Caki2 (cell line): ENCODE measurements at regions not wholly inside any gene's neighbourhood (a gene's known extent, or its start where the extent isn't known, plus 50 kb on each side); places are given as distances from the start of the nearest gene placed in this dataset.
"Not testable (repeated sequence)": the region's sequence is repeated elsewhere in the genome, so short reads cannot be mapped to it uniquely, and the experiment has no call there.

Source experiments
- DNase-seq: peaks from one replicate; pipeline ENCODE4 v3.0.0-alpha.2; 2015; ENCODE audit warnings: low read depth
- in situ Hi-C: cut with HindIII; loops from 2 replicates; pipeline ENCODE4 v1.10.0; 2016; ENCODE audit warnings: low sequenced_read_pairs, low pct_unique_long_range_greater_than_20kb, mixed read lengths

DNA sequence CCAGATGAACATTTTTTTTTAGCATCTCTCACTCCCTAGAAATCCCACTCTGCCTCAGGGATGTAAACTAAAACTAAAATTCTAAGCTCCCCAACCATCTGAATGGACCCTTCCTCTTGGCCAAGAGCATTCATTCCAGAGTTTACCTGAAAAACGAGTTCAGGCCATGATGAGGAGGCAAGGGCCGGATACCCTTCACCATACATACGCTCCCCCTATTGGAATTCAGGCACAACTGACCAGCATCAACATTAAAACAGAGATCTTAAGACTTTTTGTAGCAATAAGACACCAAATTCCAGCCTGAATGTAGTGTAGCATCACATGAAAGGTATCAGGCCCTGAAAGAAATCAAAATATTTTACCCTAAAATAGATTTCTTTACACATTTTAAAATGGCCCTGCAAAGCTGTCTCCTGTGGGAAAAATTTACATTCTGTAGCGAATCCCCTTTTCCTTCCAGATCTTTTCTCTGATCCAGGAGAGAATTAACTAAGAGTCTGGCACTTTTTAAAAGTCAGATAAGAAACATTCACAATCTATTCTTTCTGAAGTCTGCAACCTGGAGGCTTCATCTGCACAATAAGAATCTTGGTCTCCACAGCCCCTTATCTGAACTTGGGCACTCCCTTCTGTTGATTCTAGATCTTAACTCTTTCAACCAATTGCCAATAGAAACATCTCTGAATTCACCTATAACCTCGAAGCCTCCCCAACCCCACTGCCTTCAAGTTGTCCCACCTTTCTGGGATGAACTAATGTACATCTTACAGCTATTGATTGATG, 888.5 kb downstream of the UQCRFS1 start:
- no peak for DNase-seq
- in situ Hi-C loops = loop anchor here (25.0 kb wide), 1 partner anchor 362 kb away; no protein-coding TSS in a partner anchor

- DNase-seq = no peak
- in situ Hi-C loops = loop anchor here (25.0 kb wide), 1 partner anchor 361 kb away; no protein-coding TSS in a partner anchor
Measured at GRCh38 chr19:28322945-28323344, 890.0 kb downstream of the UQCRFS1 start.

- in situ Hi-C loops = loop anchor here (25.0 kb wide), 1 partner anchor 360 kb away; no protein-coding TSS in a partner anchor
- DNase-seq = no peak
Measured at GRCh38 chr19:28322491-28322890, 890.5 kb downstream of the UQCRFS1 start.

DNA sequence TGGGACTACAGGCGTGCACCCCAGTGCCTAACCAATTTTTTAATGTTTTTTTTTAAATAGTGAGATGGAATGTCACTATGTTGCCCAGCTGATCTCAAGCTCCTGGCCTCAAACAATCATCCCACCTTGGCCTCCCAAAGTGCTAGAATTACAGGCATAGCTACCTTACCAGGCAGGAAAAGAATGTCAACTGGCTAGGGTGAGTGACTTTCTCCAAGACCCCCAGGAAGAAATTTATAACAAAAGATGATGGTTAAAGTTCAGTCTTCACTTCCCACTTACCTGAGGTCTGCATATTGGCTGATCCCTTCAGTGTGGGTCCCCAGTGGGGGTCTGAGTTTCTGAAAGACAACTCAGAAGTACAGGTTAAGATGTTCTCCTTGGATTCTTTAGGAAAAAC, 893.0 kb downstream of the UQCRFS1 start:
- in situ Hi-C loops = loop anchor here (25.0 kb wide), 1 partner anchor 358 kb away; no protein-coding TSS in a partner anchor
- DNase-seq = no peak

DNA sequence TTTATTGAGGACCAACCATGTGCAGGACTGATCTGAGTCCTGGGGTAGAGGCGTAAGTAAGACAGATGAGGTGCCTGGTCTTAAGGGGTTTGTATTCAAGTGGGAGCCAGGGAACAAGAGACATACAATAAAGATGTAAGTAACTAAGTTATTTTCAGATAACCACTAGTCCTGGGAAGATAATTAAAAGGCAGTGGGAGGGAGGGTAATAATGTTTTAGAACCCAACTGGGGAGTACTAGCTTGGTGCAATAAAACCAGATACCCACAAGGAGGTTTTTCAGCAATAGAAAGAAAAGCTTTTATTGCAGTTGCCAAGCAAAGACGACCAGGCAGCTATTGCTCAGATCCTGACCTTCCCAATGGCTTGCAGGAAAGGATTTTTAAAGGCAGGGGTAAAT, 893.7 kb downstream of the UQCRFS1 start:
- in situ Hi-C loops = loop anchor here (25.0 kb wide), 1 partner anchor 357 kb away; no protein-coding TSS in a partner anchor

GRCh38 chr19:28318469-28319179, 894.3 kb downstream of the UQCRFS1 start:
- no peak for DNase-seq

More for the DNA sequence above, 893.7 kb downstream of the UQCRFS1 start:
- no peak for DNase-seq

DNA sequence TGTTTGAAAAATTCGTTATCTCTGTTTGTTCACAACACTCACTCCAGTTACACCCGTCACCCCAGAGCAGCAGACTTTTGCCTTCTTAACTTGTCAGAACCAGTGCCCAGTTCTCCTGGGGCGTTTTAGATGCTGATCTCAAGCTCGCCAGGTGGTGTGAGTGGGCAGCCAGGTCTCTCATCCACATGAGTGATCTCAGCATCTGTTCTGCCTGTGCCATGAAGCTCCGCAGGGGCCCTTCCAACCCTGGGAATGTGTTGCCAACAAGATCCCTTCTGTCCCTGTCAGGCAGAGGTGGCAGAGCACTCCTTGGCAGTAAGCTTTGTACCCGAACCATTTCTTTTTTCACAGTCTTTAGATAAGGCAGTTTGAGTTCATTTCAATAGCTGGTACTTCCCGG, 896.5 kb downstream of the UQCRFS1 start:
- in situ Hi-C loops = loop anchor here (25.0 kb wide), 1 partner anchor 354 kb away; no protein-coding TSS in a partner anchor
- no peak for DNase-seq

More at GRCh38 chr19:28318469-28319179, 894.3 kb downstream of the UQCRFS1 start:
- in situ Hi-C loops = loop anchor here (25.0 kb wide), 1 partner anchor 356 kb away; no protein-coding TSS in a partner anchor

DNA sequence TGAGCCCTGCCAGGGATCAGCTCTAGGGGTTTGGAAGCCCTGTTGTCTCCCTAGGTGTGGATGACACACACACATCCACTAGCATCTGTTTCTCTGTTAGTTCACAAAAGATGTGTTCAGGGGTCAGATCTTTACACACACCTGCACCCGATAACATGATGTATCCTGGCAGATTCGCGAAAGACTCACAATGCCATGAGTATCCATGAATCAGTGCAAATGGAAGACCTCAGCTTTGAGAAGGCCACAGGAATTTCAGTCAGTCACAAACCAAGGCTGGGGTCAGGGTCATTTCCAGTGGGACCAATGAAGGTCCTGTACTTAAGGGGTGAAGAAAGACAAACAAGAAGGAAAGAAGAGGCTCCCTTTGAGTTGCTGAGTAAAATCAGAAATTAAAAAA, 898.2 kb downstream of the UQCRFS1 start:
- in situ Hi-C loops = loop anchor here (25.0 kb wide), 1 partner anchor 352 kb away; no protein-coding TSS in a partner anchor
- no peak for DNase-seq

DNA sequence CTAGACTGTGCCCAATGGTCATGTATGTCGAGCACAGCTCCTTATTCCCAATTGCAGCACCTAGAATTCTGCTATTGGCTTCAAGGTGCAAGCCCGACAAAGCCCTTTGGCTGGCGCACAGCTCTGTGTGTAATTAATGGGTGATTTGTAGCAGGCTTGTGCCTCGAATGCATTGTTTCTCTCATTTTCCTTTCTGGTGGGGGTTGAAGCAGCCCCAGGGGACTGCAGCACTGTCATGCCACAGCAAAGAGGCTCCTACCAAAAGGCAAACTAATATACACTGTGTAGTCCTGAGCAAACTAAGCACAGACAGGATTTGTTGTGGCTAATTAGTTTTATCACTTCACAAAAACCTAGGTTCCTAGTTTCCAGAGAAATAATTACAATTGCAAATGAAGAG, 898.7 kb downstream of the UQCRFS1 start:
- in situ Hi-C loops = loop anchor here (25.0 kb wide), 1 partner anchor 352 kb away; no protein-coding TSS in a partner anchor

DNA sequence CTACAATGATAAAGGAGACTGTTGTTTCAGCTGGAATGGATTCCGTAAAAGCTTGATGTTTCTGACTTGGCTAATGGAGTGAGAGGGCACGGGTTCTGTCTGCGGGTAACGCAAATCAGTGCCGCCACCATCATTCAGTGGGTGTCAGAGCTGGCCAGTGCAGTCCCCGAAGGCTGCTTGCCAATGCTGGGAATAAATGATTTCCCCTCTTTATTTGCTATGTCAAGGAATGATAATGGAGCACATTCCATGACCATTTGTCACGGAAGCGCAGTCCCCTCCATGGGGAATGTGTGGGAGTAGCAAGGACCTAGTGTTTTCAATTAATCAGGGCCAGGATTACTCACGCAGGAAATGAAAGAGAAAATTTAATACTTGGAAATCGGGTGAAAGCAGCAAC, 899.3 kb downstream of the UQCRFS1 start:
- peak; percentile 84 for DNase-seq

More for the DNA sequence above, 898.7 kb downstream of the UQCRFS1 start:
- DNase-seq = no peak

DNA sequence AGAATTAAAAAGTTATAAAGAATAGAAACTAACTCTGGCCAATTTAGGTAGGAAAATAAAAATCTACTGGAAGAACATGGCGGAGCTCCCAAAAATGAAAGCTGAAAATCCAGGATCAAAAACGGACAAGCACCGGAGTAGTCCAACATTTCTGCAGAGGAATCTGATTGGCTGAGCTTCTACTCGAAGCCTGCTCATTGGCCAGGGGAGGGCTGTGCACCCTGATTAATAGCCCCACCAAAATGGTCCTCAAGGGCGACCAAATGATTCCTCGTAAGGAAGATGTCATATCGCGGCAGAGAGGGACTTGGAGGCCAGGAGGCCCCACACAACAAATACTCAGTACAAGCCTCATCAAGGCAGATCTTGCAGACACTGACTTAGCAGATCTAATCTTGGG, 900.7 kb downstream of the UQCRFS1 start:
- in situ Hi-C loops = loop anchor here (25.0 kb wide), 1 partner anchor 350 kb away; no protein-coding TSS in a partner anchor
- no peak for DNase-seq

More for the DNA sequence above, 899.3 kb downstream of the UQCRFS1 start:
- in situ Hi-C loops = loop anchor here (25.0 kb wide), 1 partner anchor 351 kb away; no protein-coding TSS in a partner anchor

DNA sequence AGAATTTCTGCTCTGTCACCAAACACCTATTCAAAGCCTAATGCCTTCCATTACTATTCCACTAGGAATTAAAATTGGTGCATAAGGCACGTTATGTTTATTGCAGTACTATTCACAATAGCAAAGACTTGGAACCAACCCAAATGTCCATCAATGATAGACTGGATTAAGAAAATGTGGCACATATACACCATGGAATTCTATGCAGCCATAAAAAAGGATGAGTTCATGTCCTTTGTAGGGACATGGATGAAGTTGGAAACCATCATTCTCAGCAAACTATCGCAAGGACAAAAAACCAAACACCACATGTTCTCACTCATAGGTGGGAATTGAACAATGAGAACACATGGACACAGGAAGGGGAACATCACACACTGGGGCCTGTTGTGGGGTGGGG, 902.1 kb downstream of the UQCRFS1 start:
- in situ Hi-C loops = loop anchor here (25.0 kb wide), 1 partner anchor 349 kb away; no protein-coding TSS in a partner anchor
- not testable (repeated sequence) for DNase-seq

- no peak for DNase-seq
- in situ Hi-C loops = loop anchor here (25.0 kb wide), 1 partner anchor 347 kb away; no protein-coding TSS in a partner anchor
Measured at GRCh38 chr19:28309070-28309469, 903.9 kb downstream of the UQCRFS1 start.

DNA sequence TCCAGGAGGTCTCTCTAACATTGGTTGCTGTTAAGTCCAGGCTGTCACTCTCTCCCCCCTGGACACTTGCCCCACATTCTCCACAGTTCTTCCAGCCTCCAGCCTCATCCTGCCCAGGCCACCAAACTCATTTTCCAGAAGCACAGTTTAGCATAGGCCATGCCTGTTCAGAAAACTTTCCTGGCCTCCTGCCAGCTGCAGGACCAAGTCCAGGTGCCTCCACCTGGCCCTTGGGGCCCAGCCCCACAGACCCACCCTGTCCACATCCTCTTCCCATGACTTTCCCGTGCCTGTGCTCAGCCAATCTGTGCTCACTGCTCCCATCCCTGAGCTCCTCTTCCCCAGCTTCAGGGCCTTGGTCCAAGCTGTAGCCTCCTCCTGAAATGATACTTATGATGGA, 905.0 kb downstream of the UQCRFS1 start:
- DNase-seq = no peak
- in situ Hi-C loops = loop anchor here (25.0 kb wide), 1 partner anchor 346 kb away; no protein-coding TSS in a partner anchor

DNA sequence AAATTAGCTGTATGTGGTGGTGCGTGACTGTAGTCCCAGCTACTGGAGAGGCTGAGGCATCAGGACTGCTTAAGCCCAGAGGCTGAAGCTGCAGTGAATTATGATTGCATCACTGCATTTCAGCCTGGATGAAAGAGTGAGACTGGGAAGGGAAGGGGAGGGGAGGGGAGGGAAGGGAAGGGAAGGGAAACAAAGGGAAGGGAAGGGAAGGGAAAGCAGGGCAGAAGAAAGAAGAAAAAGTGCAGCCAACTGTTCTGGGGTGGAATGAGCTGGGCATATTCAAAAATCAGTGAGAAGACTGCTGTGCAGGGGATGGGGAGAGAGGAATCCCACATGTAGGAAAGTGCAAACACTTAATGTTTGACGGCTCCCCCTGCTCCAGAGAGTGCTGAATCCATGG, 905.5 kb downstream of the UQCRFS1 start:
- DNase-seq = no peak
- in situ Hi-C loops = loop anchor here (25.0 kb wide), 1 partner anchor 345 kb away; no protein-coding TSS in a partner anchor

DNA sequence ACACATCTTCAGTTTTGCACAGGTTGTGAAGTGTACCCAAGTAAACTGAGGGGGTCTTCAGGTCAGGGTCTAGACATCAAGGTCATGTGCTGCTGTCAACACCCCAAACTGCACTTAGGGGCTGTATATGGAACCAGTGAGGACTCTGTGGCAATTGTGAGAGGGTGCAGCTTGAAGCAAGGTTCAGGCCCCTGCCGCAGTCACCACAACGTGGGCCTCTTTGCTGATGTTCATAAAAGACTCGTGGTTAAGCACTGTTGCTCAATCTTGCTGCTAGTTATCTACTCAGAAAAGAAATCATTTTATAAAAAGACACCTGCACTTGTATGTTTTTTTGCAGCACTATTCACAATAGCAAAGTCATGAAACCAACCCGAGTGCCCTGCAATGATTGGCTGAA, 907.4 kb downstream of the UQCRFS1 start:
- in situ Hi-C loops = loop anchor here (25.0 kb wide), 1 partner anchor 343 kb away; no protein-coding TSS in a partner anchor
- no peak for DNase-seq

- no peak for DNase-seq
- in situ Hi-C loops = loop anchor here (25.0 kb wide), 1 partner anchor 341 kb away; no protein-coding TSS in a partner anchor
Measured at GRCh38 chr19:28303502-28303901, 909.4 kb downstream of the UQCRFS1 start.

DNA sequence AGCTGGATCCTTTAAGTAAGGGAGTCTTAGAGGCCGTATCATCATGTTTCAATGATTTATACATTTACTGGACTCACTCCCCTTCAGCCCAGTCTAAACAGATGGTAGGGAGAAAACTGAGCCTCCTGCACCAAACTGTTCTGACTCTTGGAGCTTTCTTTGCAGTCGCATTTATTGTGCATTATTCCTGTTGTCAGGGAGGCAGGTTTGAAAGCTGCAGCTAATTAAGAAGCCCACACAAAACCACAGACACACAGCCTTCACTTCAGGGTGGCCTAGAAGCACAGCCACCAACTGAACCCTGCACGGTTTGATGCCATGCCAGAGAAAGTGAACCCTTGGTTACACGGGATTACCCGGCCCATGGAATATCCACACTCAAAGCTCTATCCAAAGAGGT, 911.0 kb downstream of the UQCRFS1 start:
- in situ Hi-C loops = loop anchor here (25.0 kb wide), 1 partner anchor 340 kb away; no protein-coding TSS in a partner anchor
- DNase-seq = no peak
